Fibroblast of lung (primary cell): ENCODE measurements at regions not wholly inside any gene's neighbourhood (a gene's known extent, or its start where the extent isn't known, plus 50 kb on each side); places are given as distances from the start of the nearest gene placed in this dataset.
A peak's percentile ranks its signal among the peaks of the same experiment; 100 is the strongest.

Experiments
- DNase-seq, 2 donors: peaks; one replicate each; pipeline versions ENCODE4 v3.0.0 to v3.0.0-alpha.2; 2010; ENCODE audit warnings: low read depth in 2 of 2
- H2AFZ ChIP-seq: 2 replicates; pipeline ENCODE4 v1.5.1; 2012; ENCODE audit warnings: low read length, control low read depth, inconsistent platforms
- H3K27ac ChIP-seq: 2 replicates; pipeline ENCODE4 v1.5.1; 2011; ENCODE audit warnings: low read length, control low read depth; ENCODE audit not compliant: insufficient read depth
- H3K27me3 ChIP-seq: 2 replicates; pipeline ENCODE4 v1.5.1; 2011; ENCODE audit warnings: mild to moderate bottlenecking, low read length; ENCODE audit not compliant: control insufficient read depth, insufficient read depth
- H3K36me3 ChIP-seq: 2 replicates; pipeline ENCODE4 v1.5.1; 2011; ENCODE audit warnings: low read length; ENCODE audit not compliant: control insufficient read depth, insufficient read depth
- H3K4me1 ChIP-seq: 2 replicates; pipeline ENCODE4 v1.5.1; 2011; ENCODE audit warnings: low read length; ENCODE audit not compliant: control insufficient read depth, insufficient read depth; ENCODE audit errors: extremely low read depth
- H3K4me2 ChIP-seq: 2 replicates; pipeline ENCODE4 v1.5.1; 2011; ENCODE audit warnings: low read length, control low read depth; ENCODE audit not compliant: insufficient read depth; ENCODE audit errors: extremely low read depth
- H3K4me3 ChIP-seq, 4 experiments: fragments of 200-600 bp in 1 of 4; sonication (generic) in 1 of 4; replicated peaks in 1 of 4; 2 replicates each; pipeline ENCODE4 v1.5.1; 2011 to 2016; ENCODE audit warnings: low read length in 4 of 4, low read depth in 3 of 4, mild to moderate bottlenecking in 3 of 4, control low read depth in 2 of 4, inconsistent platforms in 1 of 4, mixed read lengths in 1 of 4; ENCODE audit not compliant: insufficient read depth in 1 of 4; ENCODE audit errors: control extremely low read depth in 1 of 4
- H3K79me2 ChIP-seq: 2 replicates; pipeline ENCODE4 v1.5.1; 2012; ENCODE audit warnings: mild to moderate bottlenecking, low read length, inconsistent platforms; ENCODE audit not compliant: control insufficient read depth, insufficient read depth
- H3K9ac ChIP-seq: 2 replicates; pipeline ENCODE4 v1.5.1; 2011; ENCODE audit warnings: mild to moderate bottlenecking, low read length, control low read depth; ENCODE audit not compliant: insufficient read depth
- H3K9me3 ChIP-seq: 2 replicates; pipeline ENCODE4 v1.5.1; 2012; ENCODE audit warnings: low read depth, low read length; ENCODE audit not compliant: control insufficient read depth, insufficient read depth
- H4K20me1 ChIP-seq: 2 replicates; pipeline ENCODE4 v1.5.1; 2011; ENCODE audit warnings: low read length; ENCODE audit not compliant: control insufficient read depth, insufficient read depth; ENCODE audit errors: extremely low read depth
- EZH2 ChIP-seq: IDR thresholded peaks from 2 replicates; pipeline ENCODE4 v1.5.1; 2012; ENCODE audit warnings: low read length, control low read depth, mild to moderate bottlenecking; ENCODE audit errors: missing control alignments
- TF ChIP-seq, protein P1 (sequence below), 2 donors: IDR thresholded peaks in 1 of 2; conservative IDR thresholded peaks in 1 of 2; 1 replicate in 1 of 2; 2 replicates in 1 of 2; pipeline ENCODE4 v1.5.1; 2011 to 2012; ENCODE audit warnings: low read length in 2 of 2, control low read depth in 1 of 2, inconsistent platforms in 1 of 2, low read depth in 1 of 2, mild to moderate bottlenecking in 1 of 2

DNA sequence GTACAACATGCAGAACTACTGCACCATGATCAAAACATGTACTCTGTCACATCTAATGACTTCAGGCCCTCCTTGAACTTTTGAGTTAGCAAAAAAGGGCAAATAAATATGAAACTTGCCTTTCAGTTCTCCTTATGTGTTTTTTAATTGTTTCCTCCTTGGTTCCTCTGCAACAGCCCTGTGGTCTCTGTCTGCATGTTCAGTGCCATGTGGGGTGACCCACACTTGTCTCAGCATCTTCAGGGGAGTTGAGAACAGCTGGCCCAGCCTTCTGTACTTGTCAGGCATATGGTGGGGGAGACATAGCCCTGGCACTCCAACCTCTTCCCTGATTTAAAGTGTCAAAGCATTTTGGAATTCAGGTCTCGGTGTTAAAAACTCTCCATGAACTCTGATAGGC lies 188.0 kb upstream of the PGRMC2 start:
- H3K9ac ChIP-seq: no peak overlapping the region
- no peaks in the 10 kb centered on the region for H3K36me3 ChIP-seq
- H3K27me3 ChIP-seq: no peaks in the 10 kb centered on the region
- H2AFZ ChIP-seq: no peak overlapping the region
- H3K9me3 ChIP-seq: no peaks in the 10 kb centered on the region
- H3K4me1 ChIP-seq: peaks cover 7% of the 10 kb centered on the region
- TF ChIP-seq, protein P1, sequence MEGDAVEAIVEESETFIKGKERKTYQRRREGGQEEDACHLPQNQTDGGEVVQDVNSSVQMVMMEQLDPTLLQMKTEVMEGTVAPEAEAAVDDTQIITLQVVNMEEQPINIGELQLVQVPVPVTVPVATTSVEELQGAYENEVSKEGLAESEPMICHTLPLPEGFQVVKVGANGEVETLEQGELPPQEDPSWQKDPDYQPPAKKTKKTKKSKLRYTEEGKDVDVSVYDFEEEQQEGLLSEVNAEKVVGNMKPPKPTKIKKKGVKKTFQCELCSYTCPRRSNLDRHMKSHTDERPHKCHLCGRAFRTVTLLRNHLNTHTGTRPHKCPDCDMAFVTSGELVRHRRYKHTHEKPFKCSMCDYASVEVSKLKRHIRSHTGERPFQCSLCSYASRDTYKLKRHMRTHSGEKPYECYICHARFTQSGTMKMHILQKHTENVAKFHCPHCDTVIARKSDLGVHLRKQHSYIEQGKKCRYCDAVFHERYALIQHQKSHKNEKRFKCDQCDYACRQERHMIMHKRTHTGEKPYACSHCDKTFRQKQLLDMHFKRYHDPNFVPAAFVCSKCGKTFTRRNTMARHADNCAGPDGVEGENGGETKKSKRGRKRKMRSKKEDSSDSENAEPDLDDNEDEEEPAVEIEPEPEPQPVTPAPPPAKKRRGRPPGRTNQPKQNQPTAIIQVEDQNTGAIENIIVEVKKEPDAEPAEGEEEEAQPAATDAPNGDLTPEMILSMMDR (conservative IDR thresholded peaks at IDR 0.05 in 1 of 2, IDR thresholded peaks at IDR 0.05 in 1 of 2; ENCODE audit: low read depth in 1 of 2, low read length in 2 of 2): no peak
- no peak for TF ChIP-seq EZH2
- no peak overlapping the region for H3K4me2 ChIP-seq
- no peaks in the 10 kb centered on the region for H3K79me2 ChIP-seq
- H3K4me3 ChIP-seq: no peak overlapping the region
- no peaks in the 10 kb centered on the region for H4K20me1 ChIP-seq
- no peak overlapping the region for H3K27ac ChIP-seq
- no peak for DNase-seq

DNA sequence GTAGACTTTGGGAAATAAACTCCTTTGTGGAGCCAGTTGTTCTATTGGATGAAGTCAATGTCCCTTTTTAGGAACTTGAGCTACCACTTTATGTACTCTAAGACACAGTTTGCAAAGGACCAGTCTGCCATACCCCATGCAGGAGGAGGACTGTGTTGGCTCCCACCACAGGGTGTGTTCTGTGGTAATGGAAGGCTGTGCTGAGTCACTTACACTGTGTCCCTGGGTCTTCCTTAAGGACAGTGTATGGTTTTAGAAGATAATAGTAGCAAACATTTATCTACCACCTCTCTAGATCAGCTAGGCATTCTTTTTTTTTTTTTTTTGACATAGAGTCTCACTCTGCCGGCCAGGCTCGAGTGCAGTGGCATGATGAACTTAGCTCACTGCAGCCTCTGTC lies 184.0 kb upstream of the PGRMC2 start:
- Histone ChIP-seq H3K36me3 (no peaks in the 10 kb centered on the region), H3K27me3 (no peaks in the 10 kb centered on the region), H2AFZ (peak overlapping the region; percentile 34), H3K4me3 (no peak overlapping the region), H3K4me2 (no peak overlapping the region), H3K27ac (no peak overlapping the region), H3K9ac (no peak overlapping the region), H3K4me1 (peaks cover 8% of the 10 kb centered on the region), H4K20me1 (no peaks in the 10 kb centered on the region), H3K79me2 (no peaks in the 10 kb centered on the region), H3K9me3 (no peaks in the 10 kb centered on the region)
- TF ChIP-seq EZH2: no peak
- TF ChIP-seq, protein P1 (conservative IDR thresholded peaks at IDR 0.05 in 1 of 2, IDR thresholded peaks at IDR 0.05 in 1 of 2; ENCODE audit: low read depth in 1 of 2, low read length in 2 of 2): no peak
- DNase-seq: peak in 1 of 2 donors; percentile 12

DNA sequence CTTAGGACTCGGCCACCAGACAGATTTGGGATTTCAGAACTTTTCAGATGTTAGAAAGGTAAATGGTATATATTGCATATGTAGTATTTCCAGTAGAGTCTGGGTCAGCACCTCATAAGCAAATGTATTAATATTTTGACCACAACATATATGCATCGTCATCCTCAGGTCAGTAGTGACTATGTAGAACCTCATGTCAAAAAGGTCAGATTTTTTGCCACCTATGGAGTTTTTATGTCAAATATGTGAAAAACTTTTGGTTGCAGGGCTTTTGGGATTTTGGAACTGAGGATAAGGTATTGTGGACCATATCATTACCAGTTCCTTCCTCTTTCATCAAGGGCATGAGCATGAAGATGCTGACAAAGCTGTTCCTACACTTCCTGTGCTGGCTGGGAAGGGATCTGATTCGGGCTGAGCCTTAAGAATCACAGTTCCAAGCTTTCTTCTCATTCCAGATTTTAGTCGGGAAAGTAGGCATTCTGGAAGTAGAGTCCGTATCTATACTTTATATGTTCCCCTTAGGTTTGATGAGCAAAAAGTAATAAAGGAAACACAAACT lies 183.0 kb upstream of the PGRMC2 start:
- H3K36me3 ChIP-seq: no peaks in the 10 kb centered on the region
- H3K9ac ChIP-seq: no peak overlapping the region

More for the DNA sequence above, 183.0 kb upstream of the PGRMC2 start:
- no peak for DNase-seq
- no peak overlapping the region for H3K4me3 ChIP-seq
- no peak overlapping the region for H3K4me2 ChIP-seq
- TF ChIP-seq EZH2: no peak
- TF ChIP-seq, protein P1 (conservative IDR thresholded peaks at IDR 0.05 in 1 of 2, IDR thresholded peaks at IDR 0.05 in 1 of 2; ENCODE audit: low read depth in 1 of 2, low read length in 2 of 2): no peak
- no peak overlapping the region for H3K27ac ChIP-seq
- peaks cover 8% of the 10 kb centered on the region for H3K4me1 ChIP-seq
- no peaks in the 10 kb centered on the region for H3K27me3 ChIP-seq
- H3K79me2 ChIP-seq: no peaks in the 10 kb centered on the region
- H3K9me3 ChIP-seq: no peaks in the 10 kb centered on the region
- no peaks in the 10 kb centered on the region for H4K20me1 ChIP-seq
- H2AFZ ChIP-seq: peak overlapping the region; percentile 19
